Glutamatergic neuron (in vitro differentiated cells): ENCODE measurements at regions not wholly inside any gene's neighbourhood (a gene's known extent, or its start where the extent isn't known, plus 50 kb on each side); places are given as distances from the start of the nearest gene placed in this dataset.
A peak's percentile ranks its signal among the peaks of the same experiment; 100 is the strongest.

ENCODE experiments used
- DNase-seq: peaks from one replicate; pipeline ENCODE4 v3.0.0; 2022
- H3K27ac Mint-ChIP-seq: one replicate; pipeline ENCODE4 v1.8.0; 2020; ENCODE audit warnings: mild to moderate bottlenecking, mixed read lengths, inconsistent platforms; ENCODE audit not compliant: unreplicated experiment
- H3K27me3 Mint-ChIP-seq: one replicate; pipeline ENCODE4 v1.8.0; 2020; ENCODE audit warnings: mild to moderate bottlenecking, moderate library complexity, mixed read lengths, inconsistent platforms; ENCODE audit not compliant: unreplicated experiment
- H3K36me3 Mint-ChIP-seq: one replicate; pipeline ENCODE4 v1.8.0; 2020; ENCODE audit warnings: mild to moderate bottlenecking, mixed read lengths, inconsistent platforms; ENCODE audit not compliant: unreplicated experiment
- H3K4me1 Mint-ChIP-seq: one replicate; pipeline ENCODE4 v1.8.0; 2020; ENCODE audit warnings: mild to moderate bottlenecking, low read depth, mixed read lengths, inconsistent platforms; ENCODE audit not compliant: unreplicated experiment
- H3K4me3 Mint-ChIP-seq: one replicate; pipeline ENCODE4 v1.8.0; 2020; ENCODE audit warnings: mild to moderate bottlenecking, mixed read lengths, inconsistent platforms; ENCODE audit not compliant: unreplicated experiment
- H3K9me3 Mint-ChIP-seq: one replicate; pipeline ENCODE4 v1.8.0; 2020; ENCODE audit warnings: mild to moderate bottlenecking, moderate library complexity, mixed read lengths, inconsistent platforms; ENCODE audit not compliant: unreplicated experiment
- TF ChIP-seq, protein P1 (sequence below): fragments of 200-600 bp; sonication (generic); IDR thresholded peaks from one replicate; pipeline ENCODE4 v1.5.0; 2021; ENCODE audit not compliant: partially characterized antibody, unreplicated experiment

GRCh38 chr14:80315681-80316080 lies 104.4 kb upstream of the DIO2 start:
- Mint-ChIP-seq H3K4me3 (no peak overlapping the region), H3K27ac (peak overlapping the region; percentile 16)

GRCh38 chr14:80313806-80314205 lies 102.5 kb upstream of the DIO2 start:
- no peak for DNase-seq
- Mint-ChIP-seq H3K27me3 (no peaks in the 10 kb centered on the region), H3K4me3 (no peak overlapping the region), H3K4me1 (peaks cover 14% of the 10 kb centered on the region), H3K27ac (no peak overlapping the region), H3K9me3 (no peaks in the 10 kb centered on the region), H3K36me3 (no peaks in the 10 kb centered on the region)
- TF ChIP-seq, protein P1, sequence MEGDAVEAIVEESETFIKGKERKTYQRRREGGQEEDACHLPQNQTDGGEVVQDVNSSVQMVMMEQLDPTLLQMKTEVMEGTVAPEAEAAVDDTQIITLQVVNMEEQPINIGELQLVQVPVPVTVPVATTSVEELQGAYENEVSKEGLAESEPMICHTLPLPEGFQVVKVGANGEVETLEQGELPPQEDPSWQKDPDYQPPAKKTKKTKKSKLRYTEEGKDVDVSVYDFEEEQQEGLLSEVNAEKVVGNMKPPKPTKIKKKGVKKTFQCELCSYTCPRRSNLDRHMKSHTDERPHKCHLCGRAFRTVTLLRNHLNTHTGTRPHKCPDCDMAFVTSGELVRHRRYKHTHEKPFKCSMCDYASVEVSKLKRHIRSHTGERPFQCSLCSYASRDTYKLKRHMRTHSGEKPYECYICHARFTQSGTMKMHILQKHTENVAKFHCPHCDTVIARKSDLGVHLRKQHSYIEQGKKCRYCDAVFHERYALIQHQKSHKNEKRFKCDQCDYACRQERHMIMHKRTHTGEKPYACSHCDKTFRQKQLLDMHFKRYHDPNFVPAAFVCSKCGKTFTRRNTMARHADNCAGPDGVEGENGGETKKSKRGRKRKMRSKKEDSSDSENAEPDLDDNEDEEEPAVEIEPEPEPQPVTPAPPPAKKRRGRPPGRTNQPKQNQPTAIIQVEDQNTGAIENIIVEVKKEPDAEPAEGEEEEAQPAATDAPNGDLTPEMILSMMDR: no peak

More at GRCh38 chr14:80315681-80316080, 104.4 kb upstream of the DIO2 start:
- TF ChIP-seq, protein P1: no peak
- no peaks in the 10 kb centered on the region for H3K27me3 Mint-ChIP-seq
- H3K4me1 Mint-ChIP-seq: peaks cover 14% of the 10 kb centered on the region
- H3K36me3 Mint-ChIP-seq: peaks cover 5% of the 10 kb centered on the region
- H3K9me3 Mint-ChIP-seq: no peaks in the 10 kb centered on the region
- no peak for DNase-seq

- Mint-ChIP-seq H3K27ac (no peak overlapping the region), H3K36me3 (no peaks in the 10 kb centered on the region), H3K4me3 (no peak overlapping the region), H3K4me1 (peaks cover 13% of the 10 kb centered on the region), H3K9me3 (peaks cover 2% of the 10 kb centered on the region), H3K27me3 (no peaks in the 10 kb centered on the region)
- no peak for DNase-seq
- TF ChIP-seq, protein P1: no peak
These were observed 99.8 kb upstream of the DIO2 start for GRCh38 chr14:80310938-80311750.

DNA sequence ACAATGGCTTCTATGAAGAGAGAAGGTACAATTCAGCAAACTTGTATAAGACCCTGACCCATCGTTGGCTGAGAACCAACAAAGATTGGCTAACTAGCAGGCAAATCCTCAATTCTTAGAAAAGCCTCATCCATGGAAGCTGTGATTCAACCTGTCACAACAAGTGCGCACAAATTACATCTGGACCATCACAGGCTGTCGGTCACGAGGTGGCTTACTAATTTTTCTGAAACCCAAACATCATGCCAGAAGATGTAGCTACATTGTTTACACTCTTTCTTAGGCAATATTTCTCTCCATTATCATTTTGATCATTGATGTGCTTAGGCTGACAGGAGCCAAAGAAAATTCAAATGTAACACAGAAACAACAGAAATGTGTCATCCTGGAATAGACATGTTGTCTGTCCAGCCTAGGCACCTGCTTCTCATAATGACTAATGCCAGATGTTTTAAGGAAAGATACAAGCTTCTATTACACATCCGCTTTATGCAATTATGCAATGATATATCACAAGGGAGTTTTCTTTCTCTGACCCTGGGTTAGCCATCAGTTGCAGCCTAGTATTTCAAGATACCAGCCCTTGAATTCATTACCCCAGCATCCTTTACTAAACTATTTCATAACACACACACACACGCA lies 92.9 kb upstream of the DIO2 start:
- no peaks in the 10 kb centered on the region for H3K27me3 Mint-ChIP-seq
- H3K36me3 Mint-ChIP-seq: no peaks in the 10 kb centered on the region
- no peak for DNase-seq
- peaks cover 1% of the 10 kb centered on the region for H3K4me1 Mint-ChIP-seq
- TF ChIP-seq, protein P1: no peak
- H3K4me3 Mint-ChIP-seq: no peak overlapping the region
- no peak overlapping the region for H3K27ac Mint-ChIP-seq
- peaks cover 4% of the 10 kb centered on the region for H3K9me3 Mint-ChIP-seq

DNA sequence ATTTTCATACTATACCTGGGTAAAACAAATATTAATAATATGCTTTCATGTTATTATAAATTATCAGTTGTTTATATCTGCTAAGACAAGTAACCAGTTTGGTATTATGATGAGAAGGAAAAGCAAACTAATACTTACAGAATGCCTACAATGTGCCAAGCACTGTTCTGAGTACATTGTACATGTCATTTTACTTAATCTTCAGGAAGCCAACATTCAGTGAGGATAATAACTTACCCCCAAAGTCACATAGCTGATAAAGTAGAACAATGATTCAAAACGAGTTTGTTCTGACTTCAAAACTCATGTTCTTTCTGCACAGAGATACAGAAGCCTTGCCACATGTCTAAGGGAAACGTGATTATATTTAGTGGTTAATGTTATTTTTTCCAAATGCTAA lies 89.0 kb upstream of the DIO2 start:
- Mint-ChIP-seq H3K36me3 (no peaks in the 10 kb centered on the region), H3K9me3 (peaks cover 2% of the 10 kb centered on the region), H3K27me3 (no peaks in the 10 kb centered on the region), H3K27ac (no peak overlapping the region), H3K4me3 (no peak overlapping the region), H3K4me1 (no peaks in the 10 kb centered on the region)
- TF ChIP-seq, protein P1: no peak
- DNase-seq: no peak
